BJ (cell line): ENCODE measurements at regions not wholly inside any gene's neighbourhood (a gene's known extent, or its start where the extent isn't known, plus 50 kb on each side); places are given as distances from the start of the nearest gene placed in this dataset.

ENCODE experiments used
- CTCF ChIA-PET: fragments of 350-600 bp; formaldehyde crosslinking; extraction: SDS; loops from one replicate; lab custom pipeline; 2021; ENCODE audit warnings: antibody characterized with exemption, inconsistent platforms; lab: Yijun Ruan, JAX
- POLR2A ChIA-PET: fragments of 300-600 bp; sonication (Branson Sonifier 250); formaldehyde crosslinking; extraction: SDS; loops from one replicate; lab custom pipeline; 2021; ENCODE audit warnings: antibody characterized with exemption; lab: Charles Lee
- DNase-seq: peaks from one replicate; pipeline ENCODE4 v3.0.0-alpha.2; 2011; ENCODE audit warnings: low read depth
- H3K27me3 ChIP-seq: 2 replicates; pipeline ENCODE4 v1.6.0; 2011; ENCODE audit warnings: low read length; ENCODE audit not compliant: control insufficient read depth, insufficient read depth
- H3K36me3 ChIP-seq: 2 replicates; pipeline ENCODE4 v1.5.1; 2011; ENCODE audit warnings: low read length; ENCODE audit not compliant: control insufficient read depth, insufficient read depth
- H3K4me3 ChIP-seq: 2 replicates; pipeline ENCODE4 v1.5.1; 2011; ENCODE audit warnings: low read depth, mild to moderate bottlenecking, control low read depth, low read length
- CTCF ChIP-seq: IDR thresholded peaks from 2 replicates; pipeline ENCODE4 v1.5.1; 2011; ENCODE audit warnings: low read depth, mild to moderate bottlenecking, control low read depth, inconsistent platforms, low read length, moderate library complexity; ENCODE audit not compliant: insufficient read depth

- ChIA-PET POLR2A (interaction anchor here (0.7 kb wide), 1 partner anchor 462 kb away, joined by 24 read pairs; no protein-coding TSS in a partner anchor), CTCF (interaction anchor here (1.4 kb wide), 1 partner anchor 23 kb away, joined by 4 read pairs; no protein-coding TSS in a partner anchor)
- no peak for TF ChIP-seq CTCF
- no peak for DNase-seq
- H3K4me3 ChIP-seq: no peak overlapping the region
- H3K36me3 ChIP-seq: no peaks in the 10 kb centered on the region
- no peaks in the 10 kb centered on the region for H3K27me3 ChIP-seq
These were observed 555.5 kb upstream of the JARID2 start for GRCh38 chr6:14690120-14691056.

DNA sequence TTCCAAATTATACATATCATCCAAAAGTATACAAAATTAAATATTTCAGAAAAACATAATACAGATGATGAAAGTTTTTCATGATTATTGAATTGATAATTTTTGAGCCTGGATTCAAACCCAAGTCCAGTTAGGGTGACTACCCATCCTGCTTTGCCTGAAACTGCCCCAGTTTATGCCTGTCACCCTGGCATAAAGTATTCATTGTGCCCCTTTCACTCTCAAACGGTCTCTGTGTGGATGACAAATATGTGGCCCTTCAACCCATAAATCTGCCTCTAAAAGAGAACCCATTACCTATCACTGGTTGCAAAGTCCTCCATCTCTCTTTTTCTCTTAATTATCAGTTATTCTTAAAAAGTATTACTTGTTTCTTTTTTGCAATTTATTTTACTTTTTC lies 553.7 kb upstream of the JARID2 start:
- POLR2A ChIA-PET: no interaction called here
- DNase-seq: no peak
- TF ChIP-seq CTCF: no peak
- CTCF ChIA-PET: no interaction called here
- Histone ChIP-seq H3K4me3 (no peak overlapping the region), H3K36me3 (no peaks in the 10 kb centered on the region), H3K27me3 (no peaks in the 10 kb centered on the region)

- H3K27me3 ChIP-seq: no peaks in the 10 kb centered on the region
- no peak overlapping the region for H3K4me3 ChIP-seq
- ChIA-PET POLR2A (no interaction called here), CTCF (interaction anchor here (0.6 kb wide), 1 partner anchor 183 kb away, joined by 3 read pairs; no protein-coding TSS in a partner anchor)
- no peaks in the 10 kb centered on the region for H3K36me3 ChIP-seq
- DNase-seq: no peak
- TF ChIP-seq CTCF: no peak
These were observed 552.3 kb upstream of the JARID2 start for GRCh38 chr6:14693301-14694192.

DNA sequence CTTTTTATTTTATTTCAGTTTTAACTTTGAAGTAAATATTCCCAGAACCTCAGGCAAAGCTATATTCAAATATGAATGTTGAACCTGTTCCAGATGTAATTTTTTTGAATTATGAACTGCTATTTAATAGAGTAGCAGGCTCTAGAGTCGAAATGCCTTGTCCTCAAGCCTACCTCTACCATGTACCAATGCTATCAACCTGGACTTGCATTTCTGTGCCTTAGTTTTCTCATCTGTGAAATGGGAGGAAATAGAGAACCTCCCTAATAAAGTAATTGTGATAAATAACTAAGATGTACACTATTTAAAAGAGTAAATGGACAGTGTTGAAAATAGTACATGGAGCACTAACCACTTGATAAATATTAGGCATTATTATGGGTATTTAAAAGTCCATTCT lies 551.6 kb upstream of the JARID2 start:
- DNase-seq: no peak
- POLR2A ChIA-PET: no interaction called here
- Histone ChIP-seq H3K27me3 (no peaks in the 10 kb centered on the region), H3K36me3 (no peaks in the 10 kb centered on the region), H3K4me3 (no peak overlapping the region)
- no peak for TF ChIP-seq CTCF
- CTCF ChIA-PET: no interaction called here

GRCh38 chr6:14695579-14695978 lies 550.3 kb upstream of the JARID2 start:
- no peak for TF ChIP-seq CTCF
- POLR2A ChIA-PET: no interaction called here
- DNase-seq: no peak
- H3K27me3 ChIP-seq: no peaks in the 10 kb centered on the region
- CTCF ChIA-PET: no interaction called here
- no peak overlapping the region for H3K4me3 ChIP-seq
- no peaks in the 10 kb centered on the region for H3K36me3 ChIP-seq
